HG03108 (cell line): ENCODE measurements at regions not wholly inside any gene's neighbourhood (a gene's known extent, or its start where the extent isn't known, plus 50 kb on each side); places are given as distances from the start of the nearest gene placed in this dataset.

Source experiments
- ATAC-seq: cut with Tn5 transposase; IDR thresholded peaks from one replicate; pipeline ENCODE4 v1.9.1; 2021; ENCODE audit warnings: moderate library complexity; ENCODE audit not compliant: unreplicated experiment

DNA sequence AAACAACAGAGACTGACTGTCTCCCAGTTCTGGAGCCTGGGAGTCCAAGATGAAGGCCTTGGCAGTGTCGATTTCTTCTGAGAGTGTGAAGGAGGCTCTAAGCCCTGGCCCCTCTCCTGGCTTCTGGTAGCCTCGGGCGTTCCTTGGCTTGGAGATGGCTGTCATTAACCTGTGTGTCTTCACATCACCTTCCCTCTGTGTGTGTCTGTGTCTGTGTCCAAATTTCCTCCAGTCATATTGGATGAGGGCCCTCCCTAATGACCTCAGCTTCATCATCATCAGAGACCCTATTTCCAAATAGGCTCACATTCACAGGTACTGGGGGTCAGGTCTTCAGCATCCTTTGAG is 138.3 kb downstream of the TOMM20 start:
- ATAC-seq = no peak

DNA sequence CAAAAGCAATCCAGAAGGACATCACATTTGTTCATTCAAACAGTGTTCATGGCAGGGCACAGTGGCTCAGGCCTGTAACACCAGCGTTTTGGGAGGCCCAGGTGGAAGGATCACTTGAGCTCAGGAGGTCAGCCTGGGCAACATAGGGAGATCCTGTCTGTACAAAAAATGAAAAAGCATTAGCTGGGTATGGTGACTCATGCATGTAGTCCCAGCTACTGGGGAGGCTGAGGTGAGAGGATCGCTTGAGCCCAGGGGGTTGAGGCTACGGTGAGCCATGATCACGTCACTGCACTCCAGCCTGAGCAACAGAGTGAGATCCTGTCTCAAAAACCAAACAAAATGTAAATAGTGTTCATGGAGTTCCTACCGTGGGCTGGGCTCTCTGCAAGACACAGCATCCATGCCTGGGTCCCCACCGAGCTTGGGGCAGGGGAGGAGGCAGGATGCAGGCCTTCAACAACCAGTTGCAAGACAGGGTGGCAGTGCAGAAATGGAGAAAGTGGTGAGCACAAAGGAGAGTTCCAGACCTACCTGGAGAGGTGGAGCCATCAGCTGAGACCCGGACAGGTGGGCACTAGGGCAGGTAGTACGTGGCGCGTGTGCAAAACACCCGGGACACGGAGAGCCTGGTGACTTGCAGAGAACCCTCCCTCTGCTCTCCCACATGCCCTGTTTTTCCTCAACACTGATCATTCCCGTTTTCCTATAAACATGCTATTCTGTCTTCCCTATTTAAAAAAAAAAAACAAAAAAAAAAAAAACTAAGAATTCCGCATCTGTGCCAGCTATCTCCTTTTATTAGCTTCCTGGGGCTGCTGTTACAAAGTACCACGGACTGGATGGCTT is 138.9 kb downstream of the TOMM20 start:
- ATAC-seq = no peak

DNA sequence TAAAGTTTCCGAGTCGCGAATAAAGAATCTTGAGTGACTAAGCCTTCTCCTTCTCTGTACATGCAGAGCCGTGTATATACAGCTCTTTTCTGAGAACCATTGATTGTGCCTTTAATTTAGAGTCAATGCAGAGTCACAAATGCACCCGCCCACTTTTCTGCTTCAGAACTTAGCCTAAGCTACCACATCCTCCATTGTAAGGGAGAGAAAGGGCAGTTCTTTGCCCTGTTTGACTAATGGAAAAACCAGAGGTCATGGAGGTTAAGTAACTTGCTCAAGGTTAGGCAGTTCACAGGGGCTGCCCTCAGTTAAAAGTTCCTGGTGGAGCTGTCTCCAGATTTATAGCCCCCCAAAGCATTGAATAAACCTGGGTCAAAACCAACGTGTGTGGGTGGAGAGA is 139.6 kb downstream of the TOMM20 start:
- no peak for ATAC-seq

DNA sequence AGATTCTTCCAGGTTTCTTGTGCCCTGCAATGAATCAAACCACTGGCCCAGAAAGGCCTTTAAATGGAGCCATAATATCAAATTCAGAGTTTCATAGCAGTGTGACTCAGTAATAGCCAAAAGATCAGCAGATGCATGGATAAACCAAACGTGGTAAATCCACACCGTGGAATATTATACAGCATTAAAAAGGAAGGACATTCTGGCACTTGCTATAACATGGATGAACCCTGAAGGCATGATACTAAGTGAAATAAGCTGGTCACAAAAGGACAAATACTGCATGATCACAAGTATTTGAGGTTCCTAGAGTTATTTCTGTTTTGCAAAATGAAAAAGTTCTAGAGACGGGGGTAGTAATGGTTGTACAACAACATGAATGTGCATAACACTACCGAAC is 140.1 kb downstream of the TOMM20 start:
- no peak for ATAC-seq

- ATAC-seq = no peak
These were observed 140.5 kb downstream of the TOMM20 start for GRCh38 chr1:234988155-234988517.

- peak; percentile 62 for ATAC-seq
These were observed 141.1 kb downstream of the TOMM20 start for GRCh38 chr1:234987415-234988154.

GRCh38 chr1:234986750-234987414 is 141.8 kb downstream of the TOMM20 start:
- ATAC-seq = no peak

DNA sequence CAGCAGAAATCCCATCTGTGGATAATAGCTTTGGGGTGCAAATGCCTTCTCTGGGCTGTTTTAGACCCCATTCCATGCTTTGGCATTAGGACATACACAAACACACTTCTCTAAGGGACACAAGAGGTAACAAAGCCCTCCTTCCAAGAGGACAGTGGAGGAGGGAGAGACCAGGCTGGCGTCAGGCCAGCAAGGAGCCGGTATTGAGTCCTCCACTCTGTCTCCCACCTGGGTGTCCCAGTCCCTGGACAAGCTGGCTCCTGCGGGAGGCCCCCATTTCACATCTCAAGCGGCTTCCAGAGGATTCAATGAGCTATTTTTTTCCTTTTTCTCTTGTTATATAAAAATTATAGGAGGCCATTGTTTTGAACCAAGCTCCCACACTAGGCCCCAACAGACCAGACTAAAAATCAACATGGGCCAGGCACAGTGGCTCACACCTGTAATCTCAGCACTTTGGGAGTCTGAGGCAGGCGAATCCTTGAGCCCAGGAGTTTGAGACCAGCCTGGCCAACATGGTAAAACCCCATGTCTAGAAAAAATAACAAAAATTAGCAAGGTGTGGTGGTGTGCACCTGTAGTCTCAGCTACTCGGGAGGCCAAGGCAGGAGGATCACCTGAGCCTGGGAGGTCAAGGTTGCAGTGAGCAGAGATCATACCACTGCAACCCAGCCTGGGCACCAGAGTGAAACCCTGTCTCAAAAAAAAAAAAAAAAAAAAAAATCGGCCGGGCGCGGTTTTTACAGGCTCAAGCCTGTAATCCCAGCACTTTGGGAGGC is 142.9 kb downstream of the TOMM20 start:
- ATAC-seq = no peak

DNA sequence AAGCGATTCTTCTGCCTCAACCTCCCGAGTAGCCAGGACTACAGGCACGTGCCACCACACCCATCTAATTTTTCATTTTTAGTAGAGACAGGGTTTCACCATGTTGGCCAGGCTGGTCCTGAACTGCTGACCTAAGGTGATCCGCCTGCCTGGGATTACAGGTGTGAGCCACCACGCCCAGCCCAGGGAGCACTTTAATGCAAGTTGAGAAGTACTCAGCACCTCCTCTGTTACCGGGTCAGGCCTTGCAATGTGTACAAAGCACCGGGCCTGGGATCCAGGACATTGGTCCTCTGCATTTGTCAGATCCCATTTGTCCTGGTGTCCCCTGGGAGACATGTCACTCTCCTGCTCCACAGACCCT is 143.6 kb downstream of the TOMM20 start:
- ATAC-seq = no peak

DNA sequence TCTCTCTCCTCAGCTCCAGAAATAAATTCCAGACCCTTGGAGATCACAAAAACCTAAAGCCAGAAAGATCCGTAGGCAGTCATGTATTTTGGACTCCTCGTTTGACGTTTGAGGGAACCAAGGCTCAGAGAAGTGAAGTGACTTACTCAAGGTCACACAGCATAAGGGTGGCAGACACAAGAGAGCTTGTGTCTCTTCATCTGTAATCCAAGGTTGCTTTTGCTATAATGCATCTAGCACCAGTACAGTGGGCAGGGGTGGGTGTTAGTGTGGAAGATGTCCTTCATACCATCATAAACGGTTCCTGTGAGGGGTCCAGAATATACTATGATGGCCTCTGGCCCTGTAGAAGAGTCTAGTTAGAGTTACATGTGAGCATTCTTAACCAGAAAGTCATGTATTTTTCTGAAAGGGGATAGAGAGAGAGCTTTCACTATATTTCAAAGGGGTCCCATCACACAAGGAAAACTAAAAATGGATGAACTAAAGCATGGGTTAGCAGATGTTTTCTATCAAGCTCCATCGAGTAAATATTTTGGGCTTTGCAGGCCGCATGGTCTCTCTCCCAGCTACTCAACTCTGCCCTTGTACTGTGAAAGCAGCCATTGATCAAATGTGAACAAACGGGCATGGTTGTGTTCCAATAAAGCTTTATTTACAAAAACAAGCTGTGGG is 144.9 kb downstream of the TOMM20 start:
- ATAC-seq = no peak

GRCh38 chr1:234981758-234982157 is 146.9 kb downstream of the TOMM20 start:
- ATAC-seq = no peak

- ATAC-seq = peak; percentile 39
These were observed 147.8 kb downstream of the TOMM20 start for GRCh38 chr1:234980645-234981396.

GRCh38 chr1:234980291-234980644 is 148.4 kb downstream of the TOMM20 start:
- no peak for ATAC-seq

GRCh38 chr1:234979296-234980279 is 149.0 kb downstream of the TOMM20 start:
- no peak for ATAC-seq

DNA sequence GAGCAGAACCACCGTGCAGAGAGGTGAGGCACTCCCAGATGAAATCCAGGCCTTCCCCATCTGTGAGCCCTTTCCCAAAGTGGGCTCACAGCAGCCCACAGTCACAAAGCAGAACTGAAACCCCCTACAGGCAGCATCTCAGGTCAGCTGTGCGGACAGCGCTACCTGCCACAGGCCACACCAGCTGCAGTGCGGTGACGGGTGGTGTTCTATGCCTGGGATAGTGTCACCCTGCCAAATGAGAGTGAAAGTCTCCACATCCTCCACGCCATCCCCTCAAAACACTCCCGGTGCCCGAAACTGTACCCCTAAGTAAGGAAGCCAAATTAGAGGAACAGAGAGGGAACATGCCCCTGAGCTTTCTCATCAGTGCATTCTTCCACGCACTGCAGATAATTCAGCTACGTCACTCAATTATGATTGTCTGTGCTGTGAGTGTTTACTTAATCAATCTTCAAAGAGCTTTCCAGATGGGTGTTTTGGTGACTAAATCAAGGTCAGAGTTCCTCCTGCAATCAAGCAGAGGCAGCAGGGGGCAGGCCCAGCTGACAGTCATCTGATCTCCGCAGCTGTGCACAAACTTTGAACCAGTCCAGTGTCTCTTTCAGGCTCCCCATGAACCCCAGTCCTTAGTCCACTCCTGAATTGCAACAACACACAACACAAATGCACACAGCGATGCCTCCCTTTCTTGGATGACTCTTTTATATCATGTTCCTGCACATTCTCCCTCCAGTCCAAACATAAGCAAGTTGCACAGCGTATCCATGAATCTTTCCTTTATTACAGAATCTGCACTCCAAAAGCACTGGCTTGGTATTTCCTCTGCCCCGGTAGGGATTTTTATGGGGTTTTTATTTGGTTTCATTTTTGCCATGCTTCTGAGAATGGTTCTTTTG is 150.0 kb downstream of the TOMM20 start:
- peak; percentile 53 for ATAC-seq

DNA sequence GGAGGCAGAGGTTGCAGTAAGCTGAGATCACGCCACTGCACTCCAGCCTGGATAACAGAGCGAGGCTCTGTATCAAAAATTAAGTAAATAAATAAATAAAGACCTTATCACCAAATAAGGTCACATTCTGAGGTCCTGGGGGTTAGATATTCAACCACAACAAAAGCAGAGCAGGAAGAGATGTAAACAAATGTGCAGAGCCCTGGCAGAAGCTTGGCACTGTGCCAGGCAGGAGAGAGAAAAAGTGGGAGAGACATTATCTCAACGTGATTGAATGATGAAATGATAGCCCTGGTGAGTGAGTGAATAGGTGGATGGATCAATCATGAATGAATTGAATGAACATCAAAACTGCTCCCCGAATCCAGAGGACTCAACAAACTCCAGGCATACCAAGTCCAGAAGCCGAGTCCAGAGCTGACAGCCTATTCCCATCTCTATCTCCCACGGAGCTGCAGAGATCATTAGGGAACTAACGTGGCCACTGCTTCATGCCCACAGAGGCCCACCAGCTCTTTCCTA is 150.7 kb downstream of the TOMM20 start:
- ATAC-seq = no peak

DNA sequence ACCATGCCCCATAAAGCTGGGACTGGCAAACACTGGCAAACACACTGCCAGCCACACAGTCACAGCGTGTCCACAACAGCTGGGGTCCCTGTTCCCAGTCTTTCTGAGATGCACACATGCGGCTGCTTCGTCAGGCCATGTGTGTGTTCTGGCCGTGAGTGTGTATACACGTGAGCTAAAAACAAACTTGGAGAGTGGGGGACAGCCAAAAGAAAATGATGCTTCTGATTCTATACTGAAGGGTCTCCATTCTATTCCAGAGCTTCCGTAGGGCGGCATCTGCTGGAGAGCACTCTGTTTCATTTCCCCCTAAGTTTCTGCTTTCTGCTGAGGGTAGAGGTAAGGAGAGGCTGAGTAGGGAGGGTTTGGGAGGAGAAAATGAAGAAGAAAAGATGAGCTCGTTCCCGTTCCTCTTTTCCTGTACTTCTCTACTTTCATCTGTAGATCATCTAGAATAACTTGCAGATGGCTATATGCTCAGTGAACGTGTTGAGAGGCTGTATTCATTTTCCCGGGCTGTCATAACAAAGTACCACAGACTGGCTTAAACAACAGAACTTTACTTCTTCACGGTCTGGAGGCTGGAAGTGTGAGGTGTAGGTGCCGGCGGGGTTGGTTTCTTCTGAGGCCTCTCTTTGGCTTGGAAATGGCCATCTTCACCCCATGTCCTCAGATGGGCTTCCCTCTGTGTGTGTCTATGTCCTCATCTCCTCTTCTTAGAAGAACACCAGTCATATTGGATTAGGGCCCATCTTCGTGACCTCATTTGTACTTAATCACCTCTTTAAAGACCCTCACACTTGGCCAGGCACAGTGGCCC is 151.6 kb downstream of the TOMM20 start:
- ATAC-seq = no peak
